ENCODE measurements at regions not wholly inside any gene's neighbourhood (a gene's known extent, or its start where the extent isn't known, plus 50 kb on each side); places are given as distances from the start of the nearest gene placed in this dataset.

DNA sequence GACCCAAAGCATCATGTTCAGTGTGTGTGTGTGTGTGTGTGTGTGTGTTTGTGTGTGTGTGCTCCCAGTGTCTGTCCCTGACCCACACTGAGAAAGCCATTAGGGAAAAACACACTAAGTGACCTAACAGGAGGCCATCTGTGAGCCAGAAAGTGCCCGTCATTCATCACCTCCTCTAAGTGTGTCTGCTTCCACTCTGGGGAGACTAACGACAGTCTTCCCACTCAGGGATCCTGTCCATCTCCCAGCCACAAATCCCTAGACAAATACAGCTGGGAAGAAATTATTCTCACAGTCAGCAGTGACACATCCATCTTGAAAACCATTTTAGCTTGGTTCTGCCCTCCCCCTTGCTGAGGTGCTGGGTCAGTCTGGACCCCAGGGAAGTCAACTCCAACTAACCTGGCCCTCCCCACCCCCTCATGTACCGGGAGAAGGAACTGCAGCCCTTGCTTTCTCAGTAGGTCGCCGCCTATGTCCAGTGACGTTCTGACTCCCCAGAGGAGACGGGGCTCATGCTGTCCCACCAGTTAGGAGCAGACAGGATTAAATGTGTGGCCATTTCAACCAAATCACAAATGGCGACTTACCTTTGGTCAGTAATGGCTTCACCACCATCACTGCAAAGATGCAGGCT lies 296.5 kb upstream of the ZNF32 start:
- no peak for DNase-seq

DNA sequence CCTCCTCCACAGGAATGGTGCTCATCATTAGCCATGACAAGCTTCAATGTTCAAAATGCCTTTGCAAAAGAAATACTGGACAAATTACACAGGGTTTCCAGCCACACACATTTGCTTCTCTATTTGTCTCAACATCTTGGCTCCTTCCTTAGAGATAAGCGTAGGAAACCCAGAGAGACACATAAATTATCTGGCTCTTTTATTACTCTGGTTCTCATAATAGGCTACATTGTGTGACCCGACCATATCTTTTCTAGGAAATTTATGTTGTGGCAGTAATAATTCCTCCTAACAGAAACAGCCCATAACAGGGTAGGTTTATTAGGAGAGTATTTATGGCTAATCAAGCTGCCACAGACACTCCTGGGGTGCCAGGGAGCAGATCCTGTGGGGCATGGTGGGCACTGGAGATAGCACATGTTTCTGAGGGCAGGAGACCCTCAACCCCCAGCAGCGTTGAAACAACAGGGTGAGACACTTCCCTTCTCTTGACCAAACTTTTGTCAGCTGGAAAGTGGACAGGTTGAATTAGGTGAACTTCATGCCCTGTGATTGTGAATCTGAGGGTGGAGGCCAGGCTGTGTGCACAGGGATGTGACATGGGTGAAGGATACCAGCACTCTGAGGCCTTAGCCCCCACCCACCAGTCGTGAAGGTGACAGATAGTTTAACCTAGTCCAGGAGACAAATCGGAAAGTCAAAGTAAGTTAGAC lies 295.9 kb upstream of the ZNF32 start:
- DNase-seq, result no peak

DNA sequence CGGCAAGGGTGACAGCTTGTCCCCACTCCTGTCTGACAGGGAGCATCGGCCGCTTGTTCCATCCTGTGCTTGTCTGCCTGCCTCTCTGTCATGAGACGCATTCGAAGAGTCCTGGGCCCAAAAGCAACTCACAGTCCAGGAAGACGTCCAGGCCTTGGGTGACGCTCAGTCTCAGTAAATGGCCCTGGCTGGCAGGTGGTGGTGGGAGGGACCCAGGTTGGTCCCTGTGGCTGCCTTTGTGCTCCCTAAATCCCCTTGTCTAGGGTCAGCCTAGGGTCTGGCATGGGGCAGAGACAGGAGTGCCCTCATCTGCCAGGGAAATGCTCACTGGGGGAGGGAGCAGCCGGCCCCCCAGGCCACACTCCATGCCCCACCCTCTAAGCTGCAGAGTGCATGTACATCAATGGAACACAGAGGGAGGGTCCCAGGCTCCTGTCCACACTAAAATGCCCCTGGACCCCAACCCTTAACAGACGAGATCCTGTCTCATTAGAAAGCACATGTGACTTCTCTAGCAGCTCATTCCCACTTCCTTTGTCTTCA lies 295.2 kb upstream of the ZNF32 start:
- DNase-seq, result no peak

DNA sequence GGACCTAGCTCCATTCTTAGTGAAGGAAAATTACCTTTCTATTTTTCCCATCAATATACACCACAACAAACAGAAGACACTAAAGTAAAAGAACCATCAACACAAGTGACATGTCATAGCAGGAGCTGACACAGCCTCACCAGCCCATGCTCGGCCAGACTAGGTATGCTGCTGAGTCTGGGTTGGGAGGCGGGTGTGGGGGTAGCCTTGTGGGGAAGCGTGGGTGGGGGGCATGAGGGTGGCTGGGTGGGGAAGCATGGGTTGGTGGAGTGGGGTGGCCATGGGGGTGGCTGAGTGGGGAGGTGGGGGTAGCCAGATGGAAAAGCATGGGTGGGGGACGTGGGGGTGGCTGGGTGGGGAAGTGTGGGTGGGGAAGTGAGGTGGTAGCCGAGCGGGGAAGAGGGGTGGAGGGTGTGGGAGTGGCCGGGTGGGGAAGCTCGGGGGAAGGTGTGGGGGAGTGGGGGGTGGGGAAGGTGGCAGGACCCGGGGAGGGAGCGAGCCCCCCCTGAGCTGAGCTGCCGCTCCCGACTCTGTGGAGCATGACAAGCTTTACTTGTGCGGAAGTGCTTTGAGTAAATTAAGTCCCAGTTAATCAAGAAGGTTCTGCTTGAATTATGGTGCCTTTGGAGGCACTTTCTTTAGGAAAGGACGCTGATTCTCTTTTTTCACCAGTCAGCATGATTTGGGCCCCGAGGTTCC lies 294.6 kb upstream of the ZNF32 start:
- DNase-seq, result no peak

DNA sequence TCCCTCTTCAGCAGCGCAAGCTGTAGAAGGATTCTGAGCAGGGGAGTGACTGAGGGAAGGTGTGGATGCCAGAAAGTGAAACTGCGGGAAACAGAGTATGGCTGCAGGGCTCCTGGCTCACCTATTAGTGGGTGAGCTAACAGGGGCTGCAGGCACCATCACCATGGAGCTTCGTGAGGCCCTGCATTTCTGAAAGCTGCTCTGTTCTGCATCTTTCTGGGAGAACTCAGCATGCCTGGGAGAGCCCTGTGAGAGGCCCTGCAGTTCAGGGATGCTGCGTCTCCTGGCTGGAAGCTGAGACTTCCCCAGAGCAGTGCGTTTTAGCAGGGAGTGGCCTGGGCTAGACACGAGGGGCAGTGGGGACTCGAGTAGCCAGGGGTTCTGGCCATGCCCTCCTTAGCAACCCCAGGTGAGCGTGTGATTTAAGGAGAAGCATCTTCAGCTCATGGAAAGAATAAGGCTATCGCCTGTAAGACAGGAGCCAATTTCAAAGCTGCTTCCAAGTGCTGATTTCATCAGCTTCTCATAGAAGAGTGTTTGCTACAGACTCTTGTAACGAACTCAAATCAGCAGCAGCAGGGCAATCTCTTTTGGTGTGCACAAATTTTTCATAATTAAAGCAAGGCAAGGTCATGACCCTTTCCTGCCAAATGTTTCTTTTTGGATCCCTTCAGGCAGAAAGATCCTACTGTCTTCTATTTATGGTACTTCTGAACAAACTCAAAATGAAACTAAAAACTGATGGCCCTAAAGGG lies 293.6 kb upstream of the ZNF32 start:
- DNase-seq, result no peak

DNA sequence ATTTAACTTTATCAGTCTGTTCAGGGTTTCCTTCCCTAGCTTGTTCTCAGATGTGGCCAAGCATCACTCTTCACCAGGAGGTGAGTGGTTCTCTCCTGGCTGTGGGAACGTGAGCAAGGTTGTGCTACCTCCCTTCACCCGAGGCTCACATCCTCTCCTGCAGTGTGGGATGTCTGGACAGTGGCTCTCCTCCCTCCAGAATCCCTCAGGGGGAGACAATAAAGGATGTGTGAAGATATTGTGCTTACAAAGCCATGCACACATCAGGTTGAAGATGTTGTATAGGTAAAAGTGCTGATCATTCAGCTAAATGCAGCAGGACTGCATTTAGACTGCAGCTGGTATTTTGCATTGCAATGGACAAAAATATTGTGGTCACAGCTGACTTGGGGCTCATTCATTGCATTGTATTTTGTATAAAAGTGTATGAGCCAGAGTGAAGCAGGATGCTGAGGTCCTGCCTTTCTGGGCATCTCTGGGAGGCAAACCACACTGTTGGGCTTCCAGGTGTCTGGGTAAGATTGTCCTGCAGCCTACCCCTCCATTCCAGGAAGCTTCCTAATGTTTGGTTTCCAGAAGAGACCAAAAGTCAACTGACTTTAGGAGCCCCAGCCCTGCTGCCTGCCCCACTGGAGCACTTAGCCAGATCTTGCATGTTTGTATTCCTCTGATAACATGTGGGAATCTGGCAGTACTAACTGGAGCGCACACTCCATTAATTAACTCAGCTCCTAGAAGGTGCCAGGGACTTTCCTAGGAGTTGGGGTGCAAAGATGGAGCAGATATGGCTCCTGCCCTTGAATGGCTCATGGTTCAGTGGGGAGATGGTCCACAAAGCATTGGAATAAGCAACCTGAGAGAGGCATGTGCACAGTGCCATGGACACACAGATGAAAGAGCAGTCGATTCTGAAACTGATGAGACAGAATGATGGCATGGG lies 292.5 kb upstream of the ZNF32 start:
- no peak for DNase-seq

DNA sequence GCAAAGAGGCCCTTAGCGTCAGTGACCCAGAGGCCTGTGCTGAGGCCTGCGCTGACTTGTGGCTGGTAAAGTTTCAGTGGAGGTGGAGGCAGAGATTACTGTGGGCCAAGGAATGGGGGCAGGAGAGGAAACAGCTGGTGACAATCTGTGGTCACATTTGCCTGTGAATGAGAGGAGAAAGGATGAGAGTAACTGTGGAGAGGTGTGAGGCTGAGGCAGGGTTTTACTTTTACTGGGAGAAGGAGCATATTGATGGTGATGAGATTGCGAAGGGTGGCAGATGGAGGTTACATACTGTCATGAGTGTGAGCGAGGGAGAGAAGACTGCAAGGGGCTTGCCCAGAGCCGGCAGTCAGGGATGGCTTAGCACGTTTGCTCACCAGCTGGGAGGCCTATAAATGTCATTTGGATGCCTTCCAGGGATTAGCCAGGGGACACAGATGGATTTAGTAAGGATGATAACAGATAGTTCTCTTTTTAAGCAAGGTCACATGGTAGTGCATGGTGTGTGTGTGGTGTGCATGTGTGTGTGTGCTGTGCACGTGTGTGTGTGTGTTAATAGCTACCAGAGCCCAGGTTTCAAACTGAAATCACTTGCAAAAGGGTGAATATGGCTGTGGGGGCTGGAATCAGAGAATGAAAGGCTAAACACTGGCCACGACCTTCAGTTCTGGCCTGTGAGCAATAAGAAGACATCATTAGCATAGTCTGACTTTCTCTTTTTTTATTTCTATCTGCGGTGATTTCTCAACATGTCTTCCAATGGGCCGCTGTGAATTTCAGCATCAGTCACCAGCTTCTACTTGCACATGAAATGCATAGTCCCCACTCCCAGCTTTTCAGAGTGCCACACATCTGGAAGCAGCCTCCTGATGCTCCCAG lies 291.5 kb upstream of the ZNF32 start:
- DNase-seq, result no peak

DNA sequence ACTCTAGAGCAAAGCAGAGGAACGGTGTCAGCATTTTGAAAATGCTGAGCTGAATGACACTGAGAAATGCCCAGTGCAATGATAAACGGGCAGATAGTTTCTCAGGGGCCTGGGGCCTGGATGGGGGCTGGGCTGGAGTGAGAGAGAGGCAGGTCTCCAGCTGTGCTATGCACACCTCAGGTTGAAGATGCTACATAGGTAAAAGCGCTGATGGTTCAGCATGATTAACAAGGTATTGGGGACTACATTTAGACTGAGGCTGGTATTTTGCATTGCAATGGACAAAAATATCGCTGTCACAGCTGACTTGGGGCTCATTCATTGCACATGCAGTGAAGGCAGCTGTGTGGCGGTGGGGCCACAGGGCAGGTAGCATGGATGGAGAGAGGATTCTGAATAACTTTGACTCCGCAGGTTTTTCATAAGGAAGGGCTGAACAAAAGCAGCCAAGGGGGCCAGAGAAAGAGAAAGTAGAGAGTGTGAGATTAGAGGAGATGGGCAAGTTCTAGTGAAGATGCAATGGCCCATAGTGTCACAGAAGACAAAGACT lies 290.8 kb upstream of the ZNF32 start:
- no peak for DNase-seq

DNA sequence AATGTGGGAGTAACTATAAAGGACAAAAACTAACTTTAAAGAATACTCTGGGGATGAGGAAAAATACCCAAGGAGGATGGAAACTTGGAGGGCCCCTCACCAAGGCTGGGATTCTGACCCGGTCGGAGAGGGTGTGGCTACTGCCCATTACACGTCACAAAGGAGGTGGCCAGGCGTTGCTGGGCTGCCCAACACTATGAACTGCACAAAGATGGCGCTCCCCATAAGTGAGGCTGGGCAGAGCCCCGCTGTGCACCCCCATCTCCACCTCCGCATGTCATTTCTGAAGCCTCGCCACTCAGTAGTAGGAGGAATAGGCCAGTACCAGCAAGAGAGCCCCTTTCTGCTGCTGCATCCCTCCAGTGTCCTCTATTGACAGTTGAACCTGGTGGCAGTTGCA lies 290.1 kb upstream of the ZNF32 start:
- no peak for DNase-seq

DNA sequence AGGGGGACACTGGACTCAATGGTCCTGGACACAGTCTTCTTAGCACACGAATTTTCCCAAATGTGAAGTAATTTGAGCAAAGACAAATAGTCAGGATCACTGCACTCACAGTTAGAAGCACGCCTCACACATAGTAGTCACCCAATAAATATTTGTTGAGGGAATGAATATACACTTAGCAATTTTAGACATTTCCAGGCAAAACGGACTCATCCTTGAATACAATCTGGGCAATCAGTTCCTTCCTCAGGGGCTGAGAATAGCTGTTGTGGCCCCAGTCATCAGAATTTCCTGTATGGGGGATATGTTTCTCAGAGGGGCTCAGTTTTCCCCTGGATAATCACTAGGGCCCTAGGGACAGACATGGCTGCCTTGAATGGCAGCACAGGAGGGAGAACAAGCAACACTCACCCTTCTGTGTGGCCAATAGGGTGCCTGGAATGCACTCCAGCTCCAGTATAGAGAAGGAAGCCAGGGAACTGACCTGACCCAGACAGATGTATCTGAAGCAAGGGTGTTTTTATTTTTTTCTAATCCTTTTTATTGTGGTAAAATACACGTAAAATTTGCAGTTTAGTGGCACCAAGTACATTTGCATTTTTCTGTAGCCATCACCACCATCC lies 282.7 kb upstream of the ZNF32 start:
- DNase-seq, result no peak

DNA sequence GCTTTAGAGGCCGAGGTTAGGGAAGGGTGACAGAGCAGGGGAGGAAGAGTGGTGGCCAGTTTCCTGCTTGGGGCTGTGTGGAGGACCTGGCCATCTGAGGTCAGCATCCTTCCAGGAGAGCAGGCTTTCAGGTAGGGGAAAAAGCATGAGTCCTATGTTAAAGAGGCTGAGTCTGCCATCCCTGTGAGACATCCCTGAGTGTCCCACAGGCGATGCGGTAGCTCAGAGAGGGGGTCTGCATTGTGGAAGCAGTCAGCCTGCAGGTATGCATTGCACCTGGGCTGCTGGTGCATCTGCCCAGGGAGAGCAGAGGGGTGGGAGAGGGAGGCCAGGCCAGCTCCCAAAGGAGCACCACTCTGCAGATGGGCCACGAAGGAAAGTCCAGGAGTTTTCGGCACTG lies 282.1 kb upstream of the ZNF32 start:
- DNase-seq, result no peak

DNA sequence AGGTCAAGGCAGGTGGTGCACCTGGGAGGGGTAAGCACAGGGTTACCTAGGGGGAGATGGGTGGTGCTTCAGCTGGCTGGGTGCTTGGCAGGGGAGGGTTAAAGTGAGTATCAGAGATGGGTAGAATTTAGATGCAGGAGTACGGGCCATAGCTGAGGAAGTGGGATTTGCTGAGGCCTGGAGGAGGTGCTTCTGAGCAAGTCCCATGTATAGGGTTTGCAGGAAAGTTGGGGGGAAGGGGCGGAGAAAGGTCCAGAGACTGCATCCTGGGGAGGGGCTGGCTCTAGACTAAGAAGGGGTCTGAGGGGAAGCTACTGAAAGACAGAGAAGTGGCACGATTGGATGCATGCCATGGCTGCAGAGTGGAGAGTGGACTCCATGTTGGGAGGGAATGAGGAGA lies 281.6 kb upstream of the ZNF32 start:
- DNase-seq, result no peak

DNA sequence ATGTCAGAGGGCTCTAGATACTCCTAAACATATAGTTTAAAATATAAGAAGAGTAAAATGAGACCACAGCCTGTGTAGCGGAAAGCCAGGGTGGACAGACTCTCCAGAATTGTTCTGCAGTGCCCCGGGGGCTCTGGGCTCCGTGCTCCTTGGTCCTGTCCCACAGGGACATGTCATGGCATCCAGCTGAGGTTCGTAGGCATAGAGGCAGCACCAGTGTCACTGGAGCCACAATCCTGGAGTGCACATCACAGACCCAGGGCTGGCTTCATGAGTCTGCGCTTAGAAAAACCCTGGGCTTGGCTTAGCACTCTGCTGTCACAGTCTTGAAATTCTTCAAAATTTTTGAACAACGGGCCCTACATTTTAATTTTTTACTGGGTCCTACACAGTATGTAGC lies 280.4 kb upstream of the ZNF32 start:
- DNase-seq, result no peak

DNA sequence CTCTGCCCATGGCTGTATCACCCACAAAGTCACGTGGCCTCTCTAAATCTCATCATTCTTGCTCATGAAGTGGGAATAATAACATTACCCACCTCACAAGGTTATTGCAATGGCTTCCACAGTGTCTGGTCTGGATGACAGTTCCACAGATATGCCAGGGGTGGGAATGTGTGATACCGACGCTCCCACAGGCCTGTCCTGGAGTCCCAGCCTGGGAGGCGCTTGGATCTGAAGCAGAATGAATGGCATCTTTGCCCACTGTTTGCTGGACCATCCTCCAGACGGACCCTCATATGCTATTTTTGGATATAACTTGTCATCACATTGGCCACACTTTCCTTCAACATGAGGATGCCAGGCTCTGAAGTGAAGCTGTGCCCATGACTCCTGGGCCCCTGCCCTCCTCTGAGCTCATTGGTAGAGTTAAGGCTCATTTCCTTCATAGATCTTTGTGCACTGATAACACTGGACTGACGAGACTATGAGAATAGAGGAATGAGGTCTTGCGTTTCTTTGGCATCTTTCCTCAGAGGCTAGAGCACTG lies 279.8 kb upstream of the ZNF32 start:
- no peak for DNase-seq

DNA sequence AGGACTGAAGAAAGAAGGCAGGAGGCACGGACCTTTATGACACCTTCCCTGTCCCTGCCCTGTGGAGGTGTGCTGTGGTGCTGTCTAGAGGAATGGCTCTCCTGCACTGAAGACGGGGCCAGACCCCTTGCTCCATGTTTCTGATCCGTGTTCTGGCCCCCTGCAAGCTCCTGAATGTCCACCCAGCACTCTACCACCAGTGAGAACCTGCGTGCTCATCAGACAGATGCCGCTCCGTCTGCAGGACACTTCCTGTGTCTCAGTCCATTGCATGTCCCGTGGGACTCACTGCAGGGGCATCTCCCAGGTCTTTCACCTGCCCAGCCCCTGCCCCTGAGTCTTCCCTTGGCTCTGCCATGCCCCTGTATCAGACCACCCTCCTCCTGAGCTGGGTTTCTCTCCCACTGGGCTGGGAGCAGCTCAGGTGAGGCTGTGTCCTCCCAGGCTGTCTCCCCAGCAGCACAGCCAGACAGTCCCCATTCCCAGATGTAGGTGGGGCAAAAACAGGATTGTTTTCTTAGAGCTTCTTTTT lies 278.3 kb upstream of the ZNF32 start:
- no peak for DNase-seq

DNA sequence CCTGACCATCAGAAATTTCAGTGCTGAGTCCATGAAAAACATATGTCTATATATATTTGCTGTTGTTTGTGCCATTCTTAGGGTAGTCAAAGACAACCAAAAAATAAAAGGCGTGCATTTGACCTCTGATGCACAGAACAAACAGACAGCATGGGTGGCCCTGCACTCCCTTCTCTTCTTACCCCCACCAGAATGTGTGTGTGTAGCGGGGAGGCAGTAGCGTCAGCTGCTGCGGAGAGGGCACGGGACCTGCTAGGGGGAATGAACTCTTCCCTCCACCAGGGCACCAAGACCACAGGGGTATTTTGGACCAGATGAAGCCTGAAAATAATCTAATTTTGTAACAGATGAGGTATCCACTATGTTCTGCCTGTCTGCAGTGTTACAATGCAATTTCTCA lies 277.7 kb upstream of the ZNF32 start:
- no peak for DNase-seq

DNA sequence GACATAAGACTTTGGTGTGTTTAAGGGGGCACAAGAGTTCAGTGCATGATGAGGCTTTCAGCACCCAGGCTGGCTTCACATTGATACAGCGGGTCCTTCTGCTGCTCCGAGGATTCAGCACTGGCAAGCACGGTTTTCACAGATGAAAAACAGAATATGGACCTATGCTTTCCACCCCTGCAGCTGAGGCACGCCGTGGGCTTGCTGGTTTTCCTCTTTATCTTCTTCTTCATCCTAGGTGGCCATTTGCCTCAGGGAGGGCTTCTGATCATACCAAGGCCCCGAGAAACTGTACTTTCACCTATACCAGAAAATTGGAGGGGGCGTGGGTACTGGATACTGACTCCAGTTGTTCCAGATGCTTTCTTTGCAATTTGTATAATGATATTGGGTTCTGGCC lies 277.1 kb upstream of the ZNF32 start:
- no peak for DNase-seq

DNA sequence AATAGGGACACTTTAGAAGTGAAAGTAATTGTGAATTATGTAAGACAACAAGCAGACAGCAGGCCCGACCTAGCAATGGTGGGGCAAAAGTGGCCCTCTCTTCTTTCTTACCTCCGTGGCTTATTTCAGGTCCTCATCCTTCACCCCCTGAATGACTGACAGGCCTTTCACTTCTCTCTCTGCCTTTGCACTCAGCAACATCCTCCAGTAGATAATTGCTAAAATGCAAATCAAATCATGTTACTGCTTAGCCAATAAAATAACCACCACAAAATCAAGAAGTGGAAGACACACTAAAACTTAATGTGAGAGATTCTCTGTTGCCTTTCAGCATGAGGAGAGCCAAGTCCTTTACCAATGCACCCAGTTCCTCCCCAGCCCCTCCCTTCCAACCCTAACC lies 274.6 kb upstream of the ZNF32 start:
- DNase-seq, result no peak
